HepG2 (cell line): ENCODE measurements at regions not wholly inside any gene's neighbourhood (a gene's known extent, or its start where the extent isn't known, plus 50 kb on each side); places are given as distances from the start of the nearest gene placed in this dataset.

ENCODE experiments used
- ATAC-seq: fragments of 200-7000 bp; cut with Tn5 transposase; 3 replicates; pipeline ENCODE4 v1.9.1; 2020; ENCODE audit warnings: mild to moderate bottlenecking, moderate library complexity
- BruUV-seq: library from RNA; stranded (reverse); fragments of 400-500 nt; replicated peaks from 2 replicates; lab custom pipeline; 2021; lab: Mats Ljungman, UMichigan
- CTCF ChIA-PET: fragments of 300-600 bp; formaldehyde crosslinking; extraction: SDS; loops from one replicate; lab custom pipeline; 2021; ENCODE audit warnings: low total read pairs, inconsistent platforms, low intra/inter-chr PET ratio; lab: Yijun Ruan, JAX
- POLR2A ChIA-PET: fragments of 350-600 bp; sonication (Branson Sonifier 250); formaldehyde crosslinking; loops from one replicate; lab custom pipeline; 2020; ENCODE audit warnings: antibody characterized with exemption, inconsistent platforms; lab: Yijun Ruan, JAX
- DNase-seq: peaks from one replicate; pipeline ENCODE4 v3.0.0-alpha.2; 2015; ENCODE audit warnings: low spot score
- FAIRE-seq: peaks from 3 replicates; lab custom pipeline; 2011; peaks lifted over from hg19 to GRCh38; lab: Jason Lieb, UNC
- H2AFZ ChIP-seq: one replicate; pipeline ENCODE4 v1.6.1; 2011; ENCODE audit warnings: low read length, inconsistent platforms
- H3K27ac ChIP-seq: fragments of 300-600 bp; 3 replicates; pipeline ENCODE4 v1.8.0; 2011; ENCODE audit warnings: mixed run types, mild to moderate bottlenecking, mixed read lengths, low read length, inconsistent platforms; ENCODE audit not compliant: insufficient read depth; ENCODE audit errors: extremely low read length
- H3K27me3 ChIP-seq, 2 experiments: fragments of 200-600 bp in 1 of 2; 2 replicates in 1 of 2; 3 replicates in 1 of 2; pipeline versions ENCODE4 v1.6.0 to v1.8.0; 2011; ENCODE audit warnings: low read length in 2 of 2, mild to moderate bottlenecking in 2 of 2, moderate library complexity in 2 of 2, inconsistent platforms in 1 of 2; ENCODE audit not compliant: insufficient read depth in 2 of 2, control insufficient read depth in 1 of 2
- H3K36me3 ChIP-seq, 2 experiments: fragments of 200-600 bp in 1 of 2; replicated peaks in 1 of 2; 2 replicates in 1 of 2; 3 replicates in 1 of 2; pipeline versions ENCODE4 v1.5.1 to v1.8.0; 2011; ENCODE audit warnings: low read length in 2 of 2, inconsistent platforms in 1 of 2; ENCODE audit not compliant: insufficient read depth in 2 of 2, control insufficient read depth in 1 of 2
- H3K4me1 ChIP-seq: 2 replicates; pipeline ENCODE4 v1.5.1; 2012; ENCODE audit warnings: low read length, inconsistent platforms; ENCODE audit not compliant: insufficient read depth
- H3K4me2 ChIP-seq: 2 replicates; pipeline ENCODE4 v1.6.0; 2011; ENCODE audit warnings: low read depth, low read length, inconsistent platforms
- H3K4me3 ChIP-seq, 3 experiments: fragments of 200-600 bp in 1 of 3; sonication (generic), shearing (Covaris generic) in 1 of 3; replicated peaks in 1 of 3; 2 replicates each; pipeline ENCODE4 v1.5.1; 2011 to 2016; ENCODE audit warnings: low read length in 3 of 3, inconsistent platforms in 2 of 3, low read depth in 2 of 3, mild to moderate bottlenecking in 2 of 3, control low read depth in 1 of 3, mixed read lengths in 1 of 3; ENCODE audit not compliant: insufficient read depth in 1 of 3
- H3K79me2 ChIP-seq: one replicate; pipeline ENCODE4 v1.6.1; 2011; ENCODE audit warnings: low read length, inconsistent platforms; ENCODE audit not compliant: insufficient read depth
- H3K9ac ChIP-seq: 2 replicates; pipeline ENCODE4 v1.6.0; 2011; ENCODE audit warnings: mild to moderate bottlenecking, low read depth, low read length, inconsistent platforms; ENCODE audit not compliant: insufficient read depth
- H3K9me3 ChIP-seq: 2 replicates; pipeline ENCODE4 v1.5.1; 2012; ENCODE audit warnings: mild to moderate bottlenecking, low read length
- H4K20me1 ChIP-seq: 2 replicates; pipeline ENCODE4 v1.6.0; 2011; ENCODE audit warnings: inconsistent platforms, mild to moderate bottlenecking, low read length, moderate library complexity; ENCODE audit not compliant: insufficient read depth
- ATF7 ChIP-seq, 2 experiments: fragments of 450-650 bp in 1 of 2; sonication (generic) in 1 of 2; formaldehyde crosslinking in 1 of 2; IDR thresholded peaks; 2 replicates each; pipeline versions ENCODE4 v1.4.0 to v1.6.1; 2016 to 2020; ENCODE audit warnings: antibody characterized with exemption in 1 of 2, mild to moderate bottlenecking in 1 of 2, missing genetic modification reagents in 1 of 2
- BHLHE40 ChIP-seq: IDR thresholded peaks from 2 replicates; pipeline ENCODE4 v1.6.1; 2011; ENCODE audit warnings: low read length, improper control_type of control experiment
- BRCA1 ChIP-seq: sonication (generic); formaldehyde crosslinking; IDR thresholded peaks from 2 replicates; pipeline ENCODE4 v1.4.0; 2020; ENCODE audit warnings: missing genetic modification reagents
- CENPT ChIP-seq: sonication (generic); formaldehyde crosslinking; IDR thresholded peaks from 2 replicates; pipeline ENCODE4 v1.8.0; 2022; ENCODE audit warnings: low read depth, mild to moderate bottlenecking, moderate library complexity, missing genetic modification reagents
- FOXA1 ChIP-seq, 2 experiments: fragments of 450-650 bp in 1 of 2; sonication (generic) in 1 of 2; formaldehyde crosslinking in 1 of 2; IDR thresholded peaks; 2 replicates each; pipeline versions ENCODE4 v1.4.0 to v1.6.1; 2016 to 2020; ENCODE audit warnings: missing genetic modification reagents in 1 of 2
- ISX ChIP-seq: sonication (generic); formaldehyde crosslinking; conservative IDR thresholded peaks from 2 replicates; pipeline ENCODE4 v1.5.0; 2020; ENCODE audit warnings: missing genetic modification reagents
- PLRG1 ChIP-seq: fragments of 450-650 bp; conservative IDR thresholded peaks from 2 replicates; pipeline ENCODE4 v1.6.1; 2016
- POLR2A ChIP-seq, 2 experiments: IDR thresholded peaks; 2 replicates each; pipeline ENCODE4 v1.6.1; 2011; ENCODE audit warnings: low read depth in 2 of 2, low read length in 2 of 2, mild to moderate bottlenecking in 1 of 2, moderate library complexity in 1 of 2; ENCODE audit not compliant: insufficient read depth in 1 of 2
- ZMAT3 ChIP-seq: sonication (generic); formaldehyde crosslinking; conservative IDR thresholded peaks from 2 replicates; pipeline ENCODE4 v1.7.0; 2021; ENCODE audit warnings: missing genetic modification reagents
- ZNF792 ChIP-seq: IDR thresholded peaks from 2 replicates; pipeline ENCODE4 v1.6.1; 2016
- in situ Hi-C: cut with HindIII; loops from 2 replicates; pipeline ENCODE4 v1.10.0; 2017; ENCODE audit warnings: low pct_unique_long_range_greater_than_20kb; ENCODE audit not compliant: extremely low pct_ligation_motif_present
- intact Hi-C: fragments of 100-400 bp; cut with micrococcal nuclease; formaldehyde crosslinking; loops from one replicate; pipeline ENCODE4 v1.10.0; 2022; ENCODE audit not compliant: unreplicated experiment
- TF ChIP-seq, protein P1 (sequence below): IDR thresholded peaks from 2 replicates; pipeline ENCODE4 v1.6.1; 2016; ENCODE audit warnings: mild to moderate bottlenecking, missing biosample characterization, missing genetic modification reagents
- TF ChIP-seq, protein P2 (sequence below): sonication (generic); formaldehyde crosslinking; IDR thresholded peaks from 2 replicates; pipeline ENCODE4 v1.5.0; 2020; ENCODE audit warnings: mild to moderate bottlenecking, missing genetic modification reagents, moderate library complexity
- TF ChIP-seq, protein P3 (sequence below): sonication (generic); formaldehyde crosslinking; IDR thresholded peaks from 2 replicates; pipeline ENCODE4 v1.4.0; 2020; ENCODE audit warnings: missing genetic modification reagents
- TF ChIP-seq, protein P4 (sequence below): sonication (generic); formaldehyde crosslinking; IDR thresholded peaks from 2 replicates; pipeline ENCODE4 v1.5.1; 2020; ENCODE audit warnings: missing genetic modification reagents, mild to moderate bottlenecking, borderline replicate concordance

DNA sequence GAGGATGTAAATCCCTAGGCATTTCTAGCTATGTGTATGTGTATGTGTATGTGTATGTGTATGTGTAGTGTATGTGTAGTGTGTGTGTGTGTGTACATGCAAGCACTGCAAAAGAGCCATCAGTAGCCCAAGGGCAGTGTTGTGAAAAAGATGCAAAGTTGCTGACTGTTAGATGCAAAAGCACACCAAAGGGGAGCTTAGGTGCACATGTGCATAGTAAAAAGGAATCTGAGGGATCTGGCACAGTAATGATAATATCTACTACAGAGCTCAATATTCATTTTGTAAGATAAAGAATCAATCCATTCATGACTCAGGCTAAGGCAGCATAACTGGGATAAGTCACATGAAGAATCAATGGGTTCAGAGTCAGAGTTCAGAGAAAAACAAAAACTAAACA lies 80.2 kb downstream of the TMEM47 start:
- Histone ChIP-seq H3K4me1 (no peaks in the 10 kb centered on the region), H3K36me3 (no peaks in the 10 kb centered on the region), H3K4me3 (no peak overlapping the region), H4K20me1 (no peaks in the 10 kb centered on the region), H3K9me3 (no peaks in the 10 kb centered on the region)
- no TSS peak for BruUV-seq
- intact Hi-C loops = no loop called here
- TF ChIP-seq, protein P1, sequence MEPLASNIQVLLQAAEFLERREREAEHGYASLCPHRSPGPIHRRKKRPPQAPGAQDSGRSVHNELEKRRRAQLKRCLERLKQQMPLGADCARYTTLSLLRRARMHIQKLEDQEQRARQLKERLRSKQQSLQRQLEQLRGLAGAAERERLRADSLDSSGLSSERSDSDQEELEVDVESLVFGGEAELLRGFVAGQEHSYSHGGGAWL (CRISPR knock-in tag) = no peak
- TF ChIP-seq PLRG1 (no peak), CENPT (CRISPR knock-in tag) (no peak), FOXA1 (IDR thresholded peaks at IDR 0.05) (no peak), FOXA1 (CRISPR knock-in tag; IDR thresholded peaks at IDR 0.05) (no peak), ISX (no peak), BRCA1 (CRISPR knock-in tag) (no peak), ZNF792 (no peak), BHLHE40 (no peak), POLR2A (IDR thresholded peaks at IDR 0.05; ENCODE audit: insufficient read depth in 1 of 2, low read depth in 2 of 2, low read length in 2 of 2) (no peak), ATF7 (IDR thresholded peaks at IDR 0.05) (no peak), ATF7 (CRISPR knock-in tag; IDR thresholded peaks at IDR 0.05) (no peak), ZMAT3 (CRISPR knock-in tag) (no peak)
- TF ChIP-seq, protein P2, sequence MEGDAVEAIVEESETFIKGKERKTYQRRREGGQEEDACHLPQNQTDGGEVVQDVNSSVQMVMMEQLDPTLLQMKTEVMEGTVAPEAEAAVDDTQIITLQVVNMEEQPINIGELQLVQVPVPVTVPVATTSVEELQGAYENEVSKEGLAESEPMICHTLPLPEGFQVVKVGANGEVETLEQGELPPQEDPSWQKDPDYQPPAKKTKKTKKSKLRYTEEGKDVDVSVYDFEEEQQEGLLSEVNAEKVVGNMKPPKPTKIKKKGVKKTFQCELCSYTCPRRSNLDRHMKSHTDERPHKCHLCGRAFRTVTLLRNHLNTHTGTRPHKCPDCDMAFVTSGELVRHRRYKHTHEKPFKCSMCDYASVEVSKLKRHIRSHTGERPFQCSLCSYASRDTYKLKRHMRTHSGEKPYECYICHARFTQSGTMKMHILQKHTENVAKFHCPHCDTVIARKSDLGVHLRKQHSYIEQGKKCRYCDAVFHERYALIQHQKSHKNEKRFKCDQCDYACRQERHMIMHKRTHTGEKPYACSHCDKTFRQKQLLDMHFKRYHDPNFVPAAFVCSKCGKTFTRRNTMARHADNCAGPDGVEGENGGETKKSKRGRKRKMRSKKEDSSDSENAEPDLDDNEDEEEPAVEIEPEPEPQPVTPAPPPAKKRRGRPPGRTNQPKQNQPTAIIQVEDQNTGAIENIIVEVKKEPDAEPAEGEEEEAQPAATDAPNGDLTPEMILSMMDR = no peak
- TF ChIP-seq, protein P3, sequence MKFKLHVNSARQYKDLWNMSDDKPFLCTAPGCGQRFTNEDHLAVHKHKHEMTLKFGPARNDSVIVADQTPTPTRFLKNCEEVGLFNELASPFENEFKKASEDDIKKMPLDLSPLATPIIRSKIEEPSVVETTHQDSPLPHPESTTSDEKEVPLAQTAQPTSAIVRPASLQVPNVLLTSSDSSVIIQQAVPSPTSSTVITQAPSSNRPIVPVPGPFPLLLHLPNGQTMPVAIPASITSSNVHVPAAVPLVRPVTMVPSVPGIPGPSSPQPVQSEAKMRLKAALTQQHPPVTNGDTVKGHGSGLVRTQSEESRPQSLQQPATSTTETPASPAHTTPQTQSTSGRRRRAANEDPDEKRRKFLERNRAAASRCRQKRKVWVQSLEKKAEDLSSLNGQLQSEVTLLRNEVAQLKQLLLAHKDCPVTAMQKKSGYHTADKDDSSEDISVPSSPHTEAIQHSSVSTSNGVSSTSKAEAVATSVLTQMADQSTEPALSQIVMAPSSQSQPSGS (CRISPR knock-in tag) = no peak
- TF ChIP-seq, protein P4, sequence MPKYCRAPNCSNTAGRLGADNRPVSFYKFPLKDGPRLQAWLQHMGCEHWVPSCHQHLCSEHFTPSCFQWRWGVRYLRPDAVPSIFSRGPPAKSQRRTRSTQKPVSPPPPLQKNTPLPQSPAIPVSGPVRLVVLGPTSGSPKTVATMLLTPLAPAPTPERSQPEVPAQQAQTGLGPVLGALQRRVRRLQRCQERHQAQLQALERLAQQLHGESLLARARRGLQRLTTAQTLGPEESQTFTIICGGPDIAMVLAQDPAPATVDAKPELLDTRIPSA = no peak
- TF ChIP-seq, all 625 proteins: peak for 0
- no peak for FAIRE-seq
- no peaks in the 10 kb centered on the region for H3K79me2 ChIP-seq
- in situ Hi-C loops = no loop called here
- ATAC-seq = no peak
- POLR2A ChIA-PET = no interaction called here
- no peak for DNase-seq
- H3K27me3 ChIP-seq = no peaks in the 10 kb centered on the region
- H2AFZ ChIP-seq = no peak overlapping the region
- no peak overlapping the region for H3K27ac ChIP-seq
- H3K9ac ChIP-seq = no peak overlapping the region
- CTCF ChIA-PET = no interaction called here
- no peak overlapping the region for H3K4me2 ChIP-seq
